Left lung (tissue), 4 donors: ENCODE measurements at regions not wholly inside any gene's neighbourhood (a gene's known extent, or its start where the extent isn't known, plus 50 kb on each side); places are given as distances from the start of the nearest gene placed in this dataset.

Experiments used
- ATAC-seq: fragments of 200-7000 bp; cut with Tn5 transposase; one replicate; pipeline ENCODE4 v1.9.1; 2020; ENCODE audit warnings: moderate library complexity
- DNase-seq, 4 donors: peaks; one replicate each; pipeline ENCODE4 v3.0.0-alpha.2; 2013 to 2020
- H3K27ac ChIP-seq, 2 donors: fragments of 200-600 bp; sonication (generic) in 1 of 2; one replicate each; pipeline versions ENCODE4 v1.5.0 to v1.8.0; 2020 to 2021
- H3K27me3 ChIP-seq, 2 donors: fragments of 200-600 bp; sonication (generic) in 1 of 2; one replicate each; pipeline versions ENCODE4 v1.5.0 to v1.8.0; 2020 to 2021
- H3K36me3 ChIP-seq, 2 donors: fragments of 200-600 bp; sonication (generic) in 1 of 2; one replicate each; pipeline versions ENCODE4 v1.5.0 to v1.8.0; 2020 to 2021
- H3K4me1 ChIP-seq, 2 donors: fragments of 200-600 bp; one replicate each; pipeline ENCODE4 v1.8.0; 2021
- H3K4me3 ChIP-seq, 2 donors: fragments of 200-600 bp; sonication (generic) in 1 of 2; one replicate each; pipeline versions ENCODE4 v1.5.0 to v1.8.0; 2020 to 2021; ENCODE audit warnings: mild to moderate bottlenecking in 1 of 2
- H3K9me3 ChIP-seq, 2 donors: fragments of 200-600 bp; sonication (generic) in 1 of 2; one replicate each; pipeline versions ENCODE4 v1.5.0 to v1.8.0; 2020 to 2021
- CTCF ChIP-seq, 2 donors: fragments of 200-600 bp; sonication (generic) in 1 of 2; IDR thresholded peaks; one replicate each; pipeline versions ENCODE4 v1.5.0 to v1.8.0; 2021; ENCODE audit warnings: antibody characterized with exemption in 2 of 2
- intact Hi-C, 2 donors: fragments of 100-400 bp; cut with DNase I; formaldehyde crosslinking; loops; one replicate each; pipeline versions ENCODE4 v1.11.2 to v1.14.2; 2022
- donor health status: DM: no; HTN: yes; CAD: no.
- donor health status: DM: no; HTN: no; CAD: no.

- intact Hi-C loops, result no loop called here
- ATAC-seq (no peak), DNase-seq (no peak)
These were observed 57.7 kb upstream of the RASGRP1 start for GRCh38 chr15:38622304-38622703.

GRCh38 chr15:38622908-38623307 lies 58.3 kb upstream of the RASGRP1 start:
- no peak overlapping the region for H3K4me3 ChIP-seq
- intact Hi-C loops, result no loop called here
- no peaks in the 10 kb centered on the region for H3K36me3 ChIP-seq
- H3K27ac ChIP-seq, result no peak overlapping the region
- no peaks in the 10 kb centered on the region for H3K27me3 ChIP-seq
- TF ChIP-seq CTCF (IDR thresholded peaks at IDR 0.05), result no peak
- no peaks in the 10 kb centered on the region for H3K9me3 ChIP-seq
- H3K4me1 ChIP-seq, result peaks cover 4 to 5% of the 10 kb centered on the region in 2 donors
- ATAC-seq (no peak), DNase-seq (no peak)

More at GRCh38 chr15:38622304-38622703, 57.7 kb upstream of the RASGRP1 start:
- TF ChIP-seq CTCF (IDR thresholded peaks at IDR 0.05), result no peak
- Histone ChIP-seq H3K27ac (no peak overlapping the region), H3K27me3 (no peaks in the 10 kb centered on the region), H3K4me1 (peaks cover 4 to 5% of the 10 kb centered on the region in 2 donors), H3K36me3 (no peaks in the 10 kb centered on the region), H3K4me3 (no peak overlapping the region), H3K9me3 (no peaks in the 10 kb centered on the region)

GRCh38 chr15:38623744-38624143 lies 59.1 kb upstream of the RASGRP1 start:
- intact Hi-C loops, result no loop called here
- Histone ChIP-seq H3K36me3 (no peaks in the 10 kb centered on the region), H3K9me3 (no peaks in the 10 kb centered on the region), H3K27me3 (no peaks in the 10 kb centered on the region), H3K4me3 (no peak overlapping the region), H3K27ac (peak overlapping the region; percentile 40 to 81), H3K4me1 (peaks cover 4 to 5% of the 10 kb centered on the region in 2 donors)
- no peak for TF ChIP-seq CTCF (IDR thresholded peaks at IDR 0.05)
- DNase-seq (no peak), ATAC-seq (peak; percentile 11)

DNA sequence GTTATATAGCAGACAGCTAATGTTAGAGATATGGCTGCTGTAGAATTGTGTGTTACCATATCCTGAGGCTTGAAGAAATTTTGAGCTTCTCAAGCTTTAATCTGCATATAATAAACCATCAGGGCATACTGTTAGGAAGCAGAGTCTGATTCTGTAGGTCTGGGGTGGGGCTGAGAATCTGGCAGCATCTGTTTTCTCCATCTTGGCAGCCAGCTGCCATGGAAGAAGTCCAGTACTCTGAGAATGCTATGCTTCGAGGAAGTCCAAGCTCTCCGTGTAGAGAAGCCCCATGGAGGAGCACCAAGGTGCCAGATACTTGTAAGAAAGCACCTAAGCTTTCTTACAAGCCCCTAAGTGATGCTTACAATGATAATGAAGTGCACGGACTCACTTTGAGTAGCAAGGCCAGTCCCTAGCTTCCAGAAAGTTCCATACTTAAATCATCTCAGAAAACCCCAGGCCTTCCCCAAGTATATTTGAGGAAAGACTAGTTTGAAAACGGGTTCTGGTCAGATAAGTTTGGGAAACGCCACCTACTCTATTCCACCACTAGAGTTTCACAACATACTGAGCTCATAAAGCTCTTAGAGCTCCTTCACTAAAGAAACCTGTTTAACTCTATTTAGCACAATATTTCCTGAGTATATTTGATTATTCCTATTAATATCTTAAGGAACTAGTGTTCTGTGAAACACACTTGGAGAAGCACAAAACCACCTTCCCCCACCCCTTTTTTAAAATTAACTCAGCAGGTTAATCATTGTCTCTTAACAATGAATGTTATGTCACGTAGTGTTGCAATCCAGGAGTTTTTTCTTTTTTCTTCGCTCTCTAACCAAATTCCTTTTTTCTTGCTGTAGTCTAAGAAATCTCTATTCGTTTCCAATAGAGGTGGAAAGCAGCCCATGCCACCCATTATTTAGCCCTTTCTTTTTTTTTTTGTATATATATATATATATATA lies 59.9 kb upstream of the RASGRP1 start:
- Histone ChIP-seq H3K27me3 (no peaks in the 10 kb centered on the region), H3K4me1 (peaks cover 4 to 5% of the 10 kb centered on the region in 2 donors), H3K9me3 (no peaks in the 10 kb centered on the region), H3K4me3 (no peak overlapping the region), H3K36me3 (no peaks in the 10 kb centered on the region), H3K27ac (peak overlapping the region; percentile 40 to 81)
- no peak for TF ChIP-seq CTCF (IDR thresholded peaks at IDR 0.05)
- ATAC-seq, result peak; percentile 54
- intact Hi-C loops, result no loop called here
- DNase-seq, result peak in 2 of 4 donors; percentile 3 to 20

DNA sequence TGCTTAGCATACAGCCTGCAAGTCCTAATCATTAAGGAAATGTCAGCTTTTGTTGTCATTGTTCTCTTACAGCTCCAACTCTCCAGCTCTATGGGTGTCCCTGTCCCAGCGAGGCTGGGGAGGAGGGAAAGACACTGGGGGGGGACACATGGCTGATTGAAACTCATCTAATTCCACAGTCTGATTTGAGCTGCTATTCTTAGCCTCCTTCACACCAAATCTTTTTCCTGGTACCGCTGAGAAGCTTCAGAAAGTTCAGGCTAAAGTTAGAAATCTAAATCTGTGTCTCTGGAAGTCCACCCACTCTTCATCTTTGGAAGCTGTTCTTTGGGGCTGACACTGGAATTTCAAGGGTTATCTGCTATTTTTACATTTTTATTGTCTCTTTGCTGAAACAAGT lies 61.3 kb upstream of the RASGRP1 start:
- TF ChIP-seq CTCF (IDR thresholded peaks at IDR 0.05), result no peak
- ATAC-seq, result no peak
- H3K36me3 ChIP-seq, result no peaks in the 10 kb centered on the region
- no peaks in the 10 kb centered on the region for H3K9me3 ChIP-seq
- H3K27me3 ChIP-seq, result no peaks in the 10 kb centered on the region
- intact Hi-C loops, result no loop called here
- H3K27ac ChIP-seq, result no peak overlapping the region
- peaks cover 2 to 4% of the 10 kb centered on the region in 2 donors for H3K4me1 ChIP-seq
- DNase-seq, result no peak
- H3K4me3 ChIP-seq, result no peak overlapping the region
